Prostate gland (tissue), 2 donors: ENCODE measurements at regions not wholly inside any gene's neighbourhood (a gene's known extent, or its start where the extent isn't known, plus 50 kb on each side); places are given as distances from the start of the nearest gene placed in this dataset.

Source experiments
- DNase-seq: peaks from one replicate; pipeline ENCODE4 v3.0.0-alpha.2; 2019; ENCODE audit warnings: low spot score
- H3K27ac ChIP-seq, 2 donors: fragments of 200-600 bp; sonication (generic); 2 replicates each; pipeline ENCODE4 v1.5.1; 2017 to 2019
- H3K27me3 ChIP-seq: fragments of 200-600 bp; sonication (generic); replicated peaks from 2 replicates; pipeline ENCODE4 v1.5.1; 2019; ENCODE audit not compliant: insufficient read depth
- H3K36me3 ChIP-seq, 2 donors: fragments of 200-600 bp; sonication (generic); 1 replicate in 1 of 2; 2 replicates in 1 of 2; pipeline versions ENCODE4 v1.5.1 to v1.8.1; 2017 to 2019
- H3K4me1 ChIP-seq: fragments of 200-600 bp; sonication (generic); replicated peaks from 2 replicates; pipeline ENCODE4 v1.5.1; 2019
- H3K4me3 ChIP-seq, 2 donors: fragments of 200-600 bp; sonication (generic); 2 replicates each; pipeline ENCODE4 v1.5.1; 2017 to 2019
- H3K9me3 ChIP-seq: fragments of 200-600 bp; sonication (generic); 2 replicates; pipeline ENCODE4 v1.5.1; 2017
- CTCF ChIP-seq, 4 experiments: fragments of 200-600 bp in 2 of 4; fragments of 450-650 bp in 2 of 4; sonication (generic) in 2 of 4; IDR thresholded peaks; 1 replicate in 3 of 4; 2 replicates in 1 of 4; pipeline ENCODE4 v1.5.1; 2016 to 2019; ENCODE audit warnings: antibody characterized with exemption in 4 of 4, mild to moderate bottlenecking in 2 of 4, moderate library complexity in 2 of 4
- POLR2A ChIP-seq: fragments of 450-650 bp; IDR thresholded peaks from one replicate; pipeline ENCODE4 v1.6.1; 2016; ENCODE audit warnings: antibody characterized with exemption, mild to moderate bottlenecking
- POLR2AphosphoS5 ChIP-seq: sonication (generic); formaldehyde crosslinking; IDR thresholded peaks from one replicate; pipeline ENCODE4 v1.6.1; 2017; ENCODE audit warnings: antibody characterized with exemption
- WGBS: methylation state at CpG from one replicate; pipeline ENCODE4 v1.1.5; 2018; 5-methylcytosine and 5-hydroxymethylcytosine counted together
- intact Hi-C: fragments of 100-400 bp; cut with DNase I; formaldehyde crosslinking; loops from one replicate; pipeline ENCODE4 v1.14.2; 2022

- H3K27ac ChIP-seq: peak overlapping the region in 1 of 2 donors; percentile 8
- intact Hi-C loops: no loop called here
- no peaks in the 10 kb centered on the region for H3K27me3 ChIP-seq
- DNase-seq: peak; percentile 38
- no peaks in the 10 kb centered on the region for H3K4me1 ChIP-seq
- no peaks in the 10 kb centered on the region for H3K36me3 ChIP-seq
- no peak overlapping the region for H3K4me3 ChIP-seq
- TF ChIP-seq CTCF (IDR thresholded peaks at IDR 0.05): peak in 2 of 4 experiments; percentile 14 to 40
- no peak for TF ChIP-seq POLR2A
- peak; percentile 56 for TF ChIP-seq POLR2AphosphoS5
- WGBS: 12% methylated on average over 4 of the region's 4 CpGs
- H3K9me3 ChIP-seq: no peaks in the 10 kb centered on the region
Measured at GRCh38 chr9:3760031-3760430, 234.2 kb upstream of the RFX3 start.

- WGBS: 44% methylated on average over 5 of the region's 5 CpGs
- intact Hi-C loops: no loop called here
- Histone ChIP-seq H3K4me3 (no peak overlapping the region), H3K27me3 (no peaks in the 10 kb centered on the region), H3K27ac (no peak overlapping the region), H3K4me1 (no peaks in the 10 kb centered on the region), H3K36me3 (no peaks in the 10 kb centered on the region), H3K9me3 (no peaks in the 10 kb centered on the region)
- no peak for TF ChIP-seq CTCF (IDR thresholded peaks at IDR 0.05)
- DNase-seq: no peak
Measured at GRCh38 chr9:3758816-3759576, 233.2 kb upstream of the RFX3 start.

- Histone ChIP-seq H3K4me3 (no peak overlapping the region), H3K9me3 (no peaks in the 10 kb centered on the region), H3K27ac (no peak overlapping the region), H3K27me3 (no peaks in the 10 kb centered on the region), H3K36me3 (no peaks in the 10 kb centered on the region), H3K4me1 (no peaks in the 10 kb centered on the region)
- no peak for TF ChIP-seq CTCF (IDR thresholded peaks at IDR 0.05)
- TF ChIP-seq POLR2AphosphoS5: no peak
- no peak for TF ChIP-seq POLR2A
- intact Hi-C loops: no loop called here
- 85% methylated on average over 3 of the region's 3 CpGs for WGBS
- DNase-seq: no peak
Measured at GRCh38 chr9:3756071-3756470, 230.3 kb upstream of the RFX3 start.

GRCh38 chr9:3751125-3751758 lies 225.4 kb upstream of the RFX3 start:
- H3K27ac ChIP-seq: no peak overlapping the region
- DNase-seq: peak; percentile 16

More at GRCh38 chr9:3751125-3751758, 225.4 kb upstream of the RFX3 start:
- Histone ChIP-seq H3K36me3 (no peaks in the 10 kb centered on the region), H3K9me3 (no peaks in the 10 kb centered on the region), H3K27me3 (no peaks in the 10 kb centered on the region), H3K4me3 (no peak overlapping the region), H3K4me1 (no peaks in the 10 kb centered on the region)
- peak; percentile 22 for TF ChIP-seq POLR2AphosphoS5
- no peak for TF ChIP-seq CTCF (IDR thresholded peaks at IDR 0.05)
- intact Hi-C loops: no loop called here
- 21% methylated on average over 2 of the region's 2 CpGs for WGBS
